Loucy (cell line): ENCODE measurements at regions not wholly inside any gene's neighbourhood (a gene's known extent, or its start where the extent isn't known, plus 50 kb on each side); places are given as distances from the start of the nearest gene placed in this dataset.

Source experiments
- EZH2phosphoT487 ChIP-seq: fragments of 200-600 bp; IDR thresholded peaks from 2 replicates; pipeline ENCODE4 v1.6.1; 2018; ENCODE audit warnings: antibody characterized with exemption, mild to moderate bottlenecking, moderate library complexity, borderline replicate concordance
- TF ChIP-seq, protein P1 (sequence below): fragments of 200-600 bp; sonication (generic); conservative IDR thresholded peaks from 2 replicates; pipeline ENCODE4 v1.5.1; 2014; ENCODE audit warnings: mild to moderate bottlenecking, antibody characterized with exemption, low read length

DNA sequence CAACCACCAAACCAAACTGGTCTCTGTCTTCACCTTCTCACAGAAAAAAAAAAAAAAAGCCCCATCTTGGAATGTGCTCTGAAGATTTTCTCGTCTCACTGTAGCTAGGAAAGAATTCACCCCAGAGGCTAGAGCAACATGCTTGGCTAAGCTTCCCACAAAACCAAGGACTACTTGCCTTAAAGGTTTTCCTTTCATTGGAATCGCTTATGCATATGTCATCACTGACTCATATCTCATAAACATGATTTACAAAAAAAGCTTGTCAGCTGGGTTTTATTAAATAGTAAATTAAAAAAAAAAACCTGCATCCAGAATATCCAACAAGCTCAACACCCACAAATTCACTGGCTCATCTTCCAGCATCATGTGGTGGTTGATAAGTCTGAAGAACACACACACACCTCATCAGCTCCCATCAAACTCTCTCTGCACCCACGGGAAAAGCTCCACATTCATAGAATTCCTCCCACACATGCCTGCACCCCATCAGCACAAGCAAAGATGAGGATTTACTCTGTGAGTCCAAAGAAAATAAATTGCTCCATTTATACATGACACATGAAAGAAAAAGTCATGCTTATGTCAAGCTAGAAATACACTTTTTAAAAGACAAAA lies 182.0 kb upstream of the TRIB2 start:
- TF ChIP-seq, protein P1, sequence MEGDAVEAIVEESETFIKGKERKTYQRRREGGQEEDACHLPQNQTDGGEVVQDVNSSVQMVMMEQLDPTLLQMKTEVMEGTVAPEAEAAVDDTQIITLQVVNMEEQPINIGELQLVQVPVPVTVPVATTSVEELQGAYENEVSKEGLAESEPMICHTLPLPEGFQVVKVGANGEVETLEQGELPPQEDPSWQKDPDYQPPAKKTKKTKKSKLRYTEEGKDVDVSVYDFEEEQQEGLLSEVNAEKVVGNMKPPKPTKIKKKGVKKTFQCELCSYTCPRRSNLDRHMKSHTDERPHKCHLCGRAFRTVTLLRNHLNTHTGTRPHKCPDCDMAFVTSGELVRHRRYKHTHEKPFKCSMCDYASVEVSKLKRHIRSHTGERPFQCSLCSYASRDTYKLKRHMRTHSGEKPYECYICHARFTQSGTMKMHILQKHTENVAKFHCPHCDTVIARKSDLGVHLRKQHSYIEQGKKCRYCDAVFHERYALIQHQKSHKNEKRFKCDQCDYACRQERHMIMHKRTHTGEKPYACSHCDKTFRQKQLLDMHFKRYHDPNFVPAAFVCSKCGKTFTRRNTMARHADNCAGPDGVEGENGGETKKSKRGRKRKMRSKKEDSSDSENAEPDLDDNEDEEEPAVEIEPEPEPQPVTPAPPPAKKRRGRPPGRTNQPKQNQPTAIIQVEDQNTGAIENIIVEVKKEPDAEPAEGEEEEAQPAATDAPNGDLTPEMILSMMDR: no peak
- TF ChIP-seq EZH2phosphoT487: no peak
